Stimulated activated naive CD4-positive, alpha-beta T cell (primary cell): ENCODE measurements at regions not wholly inside any gene's neighbourhood (a gene's known extent, or its start where the extent isn't known, plus 50 kb on each side); places are given as distances from the start of the nearest gene placed in this dataset.

Experiments used
- DNase-seq, 6 experiments: peaks; one replicate each; lab custom pipeline; 2025; lab: John Stamatoyannopoulos, UW

DNA sequence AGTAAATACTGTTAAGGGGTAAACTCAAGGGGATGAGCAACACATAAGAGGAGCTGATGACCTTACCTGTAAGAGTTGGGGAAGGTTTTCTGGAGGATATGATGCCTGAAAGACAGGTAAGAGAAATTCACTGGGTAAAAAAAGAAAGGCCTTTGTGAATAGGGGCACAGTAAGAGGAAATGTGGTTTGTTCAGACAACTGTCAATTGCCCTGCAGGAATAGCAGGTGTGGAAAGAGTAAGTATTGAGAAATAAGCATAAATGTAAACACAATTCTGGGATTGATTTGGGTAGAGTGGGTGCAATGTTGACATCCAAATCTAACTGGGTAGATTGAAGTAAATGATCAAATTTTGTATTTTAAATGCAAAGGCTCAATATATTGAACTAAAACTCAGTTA lies 670.0 kb downstream of the DHX35 start:
- DNase-seq, result no peak

GRCh38 chr20:39631557-39631956 lies 669.4 kb downstream of the DHX35 start:
- DNase-seq, result no peak

- no peak for DNase-seq
Measured at GRCh38 chr20:39630215-39630908, 668.2 kb downstream of the DHX35 start.

GRCh38 chr20:39627765-39628164 lies 665.6 kb downstream of the DHX35 start:
- DNase-seq, result no peak

DNA sequence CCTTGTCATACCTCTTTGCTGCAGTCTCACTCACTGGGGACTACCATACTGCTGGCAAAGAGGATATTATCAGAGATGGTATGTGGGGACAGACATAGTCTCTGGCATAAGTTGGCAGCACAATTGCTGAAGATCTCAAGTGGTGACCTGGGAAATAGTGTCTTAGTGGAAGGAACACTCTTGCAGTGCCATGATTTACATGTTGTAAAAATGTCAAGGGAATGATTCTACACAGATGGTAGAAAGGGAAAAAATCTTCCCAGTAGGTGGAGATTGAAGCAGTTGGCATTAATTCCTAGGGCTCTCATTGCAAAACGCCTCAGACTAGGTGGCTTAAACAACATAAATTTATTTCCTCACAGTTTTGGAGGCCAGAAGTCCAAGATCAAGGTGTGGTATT lies 662.2 kb downstream of the DHX35 start:
- no peak for DNase-seq

DNA sequence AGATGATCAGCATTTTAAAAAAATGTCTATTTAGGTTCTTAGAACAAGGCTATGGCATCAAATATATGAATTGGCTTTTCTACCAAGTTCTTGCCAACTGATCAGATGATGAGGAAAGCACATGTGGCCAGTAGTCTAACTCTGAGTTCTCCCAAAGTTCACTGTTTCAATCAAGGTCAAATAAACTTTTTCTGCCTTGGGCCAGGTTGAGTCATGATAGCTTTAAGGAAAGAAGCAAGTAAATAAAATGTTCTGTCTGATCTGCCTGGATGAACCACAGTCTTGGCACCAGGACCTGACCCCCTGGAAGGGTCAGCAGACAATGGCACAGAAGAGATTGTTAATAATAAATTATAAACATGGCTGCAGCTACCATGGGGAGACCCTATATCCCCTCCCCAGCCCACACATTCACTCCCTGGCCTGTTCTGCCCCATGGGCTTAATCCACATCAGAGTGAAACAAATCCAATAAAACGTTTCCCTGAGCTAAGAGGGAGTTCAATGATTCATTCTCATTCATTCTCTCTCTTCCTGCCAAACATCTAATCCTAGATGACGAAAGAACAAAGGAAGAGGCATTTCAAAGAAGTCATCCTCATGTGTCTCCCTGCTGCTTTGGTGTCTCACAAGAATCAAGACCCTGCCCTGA lies 661.6 kb downstream of the DHX35 start:
- DNase-seq, result no peak

- no peak for DNase-seq
Measured at GRCh38 chr20:39619271-39619785, 657.2 kb downstream of the DHX35 start.

- DNase-seq, result no peak
Measured at GRCh38 chr20:39611901-39612300, 649.8 kb downstream of the DHX35 start.

GRCh38 chr20:39607141-39607540 lies 645.0 kb downstream of the DHX35 start:
- no peak for DNase-seq

GRCh38 chr20:39605908-39606307 lies 643.8 kb downstream of the DHX35 start:
- DNase-seq, result no peak

DNA sequence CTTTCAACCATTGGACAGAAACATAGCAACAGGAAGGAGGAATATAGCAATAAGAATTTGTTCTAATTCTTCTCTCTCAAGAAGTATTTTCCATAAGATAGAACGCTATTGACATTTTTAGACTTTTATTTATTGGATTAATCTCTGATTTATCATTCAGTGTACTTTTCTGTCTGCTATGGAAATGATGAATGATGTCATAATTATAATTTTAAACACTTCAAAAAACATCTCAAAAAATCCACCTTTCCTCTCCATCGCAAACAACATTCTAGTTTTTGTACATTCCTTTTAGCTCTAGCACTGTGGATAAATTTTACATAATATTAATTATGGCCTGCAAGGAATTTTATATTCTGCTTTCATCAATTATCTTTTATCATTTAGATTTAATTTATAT lies 643.2 kb downstream of the DHX35 start:
- DNase-seq, result no peak

- no peak for DNase-seq
Measured at GRCh38 chr20:39603219-39603618, 641.1 kb downstream of the DHX35 start.

- DNase-seq, result no peak
Measured at GRCh38 chr20:39602649-39603048, 640.5 kb downstream of the DHX35 start.

- no peak for DNase-seq
Measured at GRCh38 chr20:39600871-39601270, 638.7 kb downstream of the DHX35 start.

DNA sequence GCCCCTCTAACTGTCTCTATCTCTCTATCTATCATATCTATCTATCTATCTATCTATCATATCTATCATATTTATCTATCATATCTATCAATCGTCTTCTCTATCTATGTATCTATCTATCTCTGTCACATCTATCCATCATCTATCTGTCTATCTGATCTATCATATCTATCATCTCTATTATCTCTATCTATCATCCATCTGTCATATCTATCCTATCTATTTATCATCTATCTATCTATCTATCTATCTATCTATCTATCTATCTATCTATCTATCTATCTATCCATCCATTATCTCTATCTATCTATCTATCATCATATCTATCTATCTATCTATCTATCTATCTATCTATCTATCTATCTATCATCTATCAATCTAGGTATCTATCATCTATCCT lies 638.0 kb downstream of the DHX35 start:
- no peak for DNase-seq

GRCh38 chr20:39596554-39596953 lies 634.4 kb downstream of the DHX35 start:
- DNase-seq, result no peak

DNA sequence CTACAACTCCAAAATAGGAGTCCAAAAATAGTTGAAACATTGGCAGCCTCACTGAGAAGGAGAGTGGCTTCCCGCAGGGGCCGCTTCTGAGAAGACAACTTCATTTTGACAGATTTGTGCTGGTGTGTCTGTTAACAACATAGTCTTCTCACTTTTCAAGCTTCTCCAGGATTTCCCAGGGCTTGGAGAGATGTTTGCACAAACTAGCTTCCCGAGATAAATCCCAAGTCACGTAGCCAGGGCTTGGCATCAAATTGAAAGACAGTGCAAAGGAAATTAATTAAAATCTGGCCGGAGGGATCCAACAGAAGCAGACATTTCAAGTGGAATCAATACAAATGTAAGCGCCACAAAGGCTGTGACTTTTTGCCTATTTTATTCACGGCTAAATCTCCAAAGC lies 630.2 kb downstream of the DHX35 start:
- DNase-seq, result no peak

DNA sequence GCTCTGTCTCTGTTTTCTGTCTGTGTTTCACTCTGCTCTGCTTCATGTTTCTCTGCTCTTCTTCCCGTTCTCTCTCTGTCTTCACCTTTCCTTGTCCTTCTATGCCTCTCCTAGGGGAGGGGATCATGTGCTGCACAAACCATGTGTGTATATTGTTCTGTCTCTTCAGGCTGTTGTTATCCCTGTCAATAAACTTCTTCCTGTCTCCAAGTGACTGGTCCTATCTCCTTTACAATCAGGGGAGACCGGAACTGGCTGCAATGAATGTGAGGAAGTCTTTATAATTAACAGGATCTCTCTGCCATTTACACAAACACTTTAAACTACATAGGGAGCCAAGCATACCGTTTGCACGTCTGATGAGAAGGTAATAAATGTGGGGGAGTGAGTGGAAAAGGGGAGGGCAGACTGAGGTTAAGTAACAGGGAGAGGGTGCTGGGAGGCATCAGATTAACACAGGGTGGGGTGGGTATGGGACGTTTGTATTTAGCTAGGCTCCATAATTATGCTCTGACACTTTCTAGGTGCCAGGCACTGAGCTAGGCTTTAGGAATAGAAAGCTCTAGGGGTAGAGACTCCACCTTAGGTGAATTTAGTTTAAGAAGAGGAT lies 626.1 kb downstream of the DHX35 start:
- DNase-seq, result no peak

GRCh38 chr20:39581034-39581433 lies 618.9 kb downstream of the DHX35 start:
- no peak for DNase-seq

GRCh38 chr20:39576771-39577170 lies 614.6 kb downstream of the DHX35 start:
- DNase-seq, result no peak

DNA sequence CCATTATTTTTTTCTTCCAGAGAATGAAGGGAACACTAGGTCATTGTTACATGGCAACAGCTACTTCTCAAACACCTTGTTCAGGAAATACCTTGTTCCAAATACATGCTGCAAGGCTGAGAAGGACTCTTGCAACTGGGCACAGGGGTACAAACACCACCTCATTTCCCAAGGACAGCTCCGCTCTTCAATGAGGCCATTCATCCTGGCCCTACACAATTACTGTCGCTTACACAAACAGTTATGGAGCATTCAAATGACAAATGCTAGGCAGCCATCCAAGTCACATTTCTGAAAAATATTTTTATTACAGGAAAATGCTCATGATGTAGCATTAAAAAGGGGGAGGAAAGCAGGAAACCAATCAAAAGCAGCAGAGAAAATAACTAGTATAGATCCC lies 611.9 kb downstream of the DHX35 start:
- no peak for DNase-seq

GRCh38 chr20:39571171-39571570 lies 609.0 kb downstream of the DHX35 start:
- no peak for DNase-seq

GRCh38 chr20:39568109-39568508 lies 606.0 kb downstream of the DHX35 start:
- DNase-seq, result no peak
